ENCODE measurements at regions not wholly inside any gene's neighbourhood (a gene's known extent, or its start where the extent isn't known, plus 50 kb on each side); places are given as distances from the start of the nearest gene placed in this dataset.
A peak's percentile ranks its signal among the peaks of the same experiment; 100 is the strongest.

GRCh38 chr2:48210189-48210588 is 104.3 kb upstream of the FOXN2 start:
- Histone ChIP-seq H3K36me3 (ENCODE audit: control insufficient read depth, insufficient read depth, low read length) (no peaks in the 10 kb centered on the region), H3K27me3 (ENCODE audit: control insufficient read depth, insufficient read depth, low read length) (no peaks in the 10 kb centered on the region), H3K9ac (ENCODE audit: insufficient read depth, low read length) (no peak overlapping the region), H3K27ac (ENCODE audit: insufficient read depth, low read length) (no peak overlapping the region), H2AFZ (ENCODE audit: low read length) (no peak overlapping the region), H3K4me1 (ENCODE audit: control insufficient read depth, extremely low read depth, insufficient read depth, low read length) (peaks cover 2% of the 10 kb centered on the region), H4K20me1 (ENCODE audit: control insufficient read depth, extremely low read depth, insufficient read depth, low read length) (no peaks in the 10 kb centered on the region), H3K4me2 (ENCODE audit: extremely low read depth, insufficient read depth, low read length) (no peak overlapping the region), H3K4me3 (replicated peaks in 1 of 4; ENCODE audit: control extremely low read depth in 1 of 4, insufficient read depth in 1 of 4, low read depth in 3 of 4, low read length in 4 of 4) (no peak overlapping the region), H3K9me3 (ENCODE audit: control insufficient read depth, insufficient read depth, low read depth, low read length) (no peaks in the 10 kb centered on the region), H3K79me2 (ENCODE audit: control insufficient read depth, insufficient read depth, low read length) (no peaks in the 10 kb centered on the region)
- DNase-seq (ENCODE audit: low read depth in 2 of 2) = no peak
- TF ChIP-seq, protein P1, sequence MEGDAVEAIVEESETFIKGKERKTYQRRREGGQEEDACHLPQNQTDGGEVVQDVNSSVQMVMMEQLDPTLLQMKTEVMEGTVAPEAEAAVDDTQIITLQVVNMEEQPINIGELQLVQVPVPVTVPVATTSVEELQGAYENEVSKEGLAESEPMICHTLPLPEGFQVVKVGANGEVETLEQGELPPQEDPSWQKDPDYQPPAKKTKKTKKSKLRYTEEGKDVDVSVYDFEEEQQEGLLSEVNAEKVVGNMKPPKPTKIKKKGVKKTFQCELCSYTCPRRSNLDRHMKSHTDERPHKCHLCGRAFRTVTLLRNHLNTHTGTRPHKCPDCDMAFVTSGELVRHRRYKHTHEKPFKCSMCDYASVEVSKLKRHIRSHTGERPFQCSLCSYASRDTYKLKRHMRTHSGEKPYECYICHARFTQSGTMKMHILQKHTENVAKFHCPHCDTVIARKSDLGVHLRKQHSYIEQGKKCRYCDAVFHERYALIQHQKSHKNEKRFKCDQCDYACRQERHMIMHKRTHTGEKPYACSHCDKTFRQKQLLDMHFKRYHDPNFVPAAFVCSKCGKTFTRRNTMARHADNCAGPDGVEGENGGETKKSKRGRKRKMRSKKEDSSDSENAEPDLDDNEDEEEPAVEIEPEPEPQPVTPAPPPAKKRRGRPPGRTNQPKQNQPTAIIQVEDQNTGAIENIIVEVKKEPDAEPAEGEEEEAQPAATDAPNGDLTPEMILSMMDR (conservative IDR thresholded peaks at IDR 0.05 in 1 of 2, IDR thresholded peaks at IDR 0.05 in 1 of 2; ENCODE audit: low read depth in 1 of 2, low read length in 2 of 2) = no peak
- no peak for TF ChIP-seq EZH2 (IDR thresholded peaks at IDR 0.05; ENCODE audit: low read length, missing control alignments)

DNA sequence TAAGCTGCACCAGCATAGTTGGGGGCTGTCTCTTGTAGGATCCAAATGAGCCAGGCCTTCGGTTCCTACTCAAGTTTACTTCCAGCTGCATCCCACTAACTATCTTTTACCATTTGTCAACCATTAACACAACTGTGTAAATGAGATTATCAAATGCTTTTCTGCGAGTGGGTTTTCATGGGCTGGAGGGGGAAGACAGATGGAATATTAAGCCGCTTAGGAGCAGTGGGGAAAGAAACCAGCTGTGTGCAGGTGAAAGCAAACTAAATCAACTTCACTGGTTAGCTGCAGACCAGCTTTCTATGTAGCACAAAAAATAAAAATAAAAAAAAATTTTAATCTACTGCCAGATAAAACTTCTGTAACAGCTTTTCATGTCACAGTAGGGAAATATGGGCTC is 100.8 kb upstream of the FOXN2 start:
- no peak for DNase-seq (ENCODE audit: low read depth in 2 of 2)
- H3K27ac ChIP-seq (ENCODE audit: insufficient read depth, low read length) = no peak overlapping the region
- H3K4me1 ChIP-seq (ENCODE audit: control insufficient read depth, extremely low read depth, insufficient read depth, low read length) = peaks cover 2% of the 10 kb centered on the region
- H4K20me1 ChIP-seq (ENCODE audit: control insufficient read depth, extremely low read depth, insufficient read depth, low read length) = no peaks in the 10 kb centered on the region
- H3K36me3 ChIP-seq (ENCODE audit: control insufficient read depth, insufficient read depth, low read length) = no peaks in the 10 kb centered on the region
- no peaks in the 10 kb centered on the region for H3K27me3 ChIP-seq (ENCODE audit: control insufficient read depth, insufficient read depth, low read length)
- no peak overlapping the region for H3K4me2 ChIP-seq (ENCODE audit: extremely low read depth, insufficient read depth, low read length)
- H3K79me2 ChIP-seq (ENCODE audit: control insufficient read depth, insufficient read depth, low read length) = no peaks in the 10 kb centered on the region
- TF ChIP-seq EZH2 (IDR thresholded peaks at IDR 0.05; ENCODE audit: low read length, missing control alignments) = no peak
- TF ChIP-seq, protein P1 (conservative IDR thresholded peaks at IDR 0.05 in 1 of 2, IDR thresholded peaks at IDR 0.05 in 1 of 2; ENCODE audit: low read depth in 1 of 2, low read length in 2 of 2) = no peak
- H3K4me3 ChIP-seq (replicated peaks in 1 of 4; ENCODE audit: control extremely low read depth in 1 of 4, insufficient read depth in 1 of 4, low read depth in 3 of 4, low read length in 4 of 4) = no peak overlapping the region
- no peak overlapping the region for H3K9ac ChIP-seq (ENCODE audit: insufficient read depth, low read length)
- no peak overlapping the region for H2AFZ ChIP-seq (ENCODE audit: low read length)
- no peaks in the 10 kb centered on the region for H3K9me3 ChIP-seq (ENCODE audit: control insufficient read depth, insufficient read depth, low read depth, low read length)

GRCh38 chr2:48218169-48218568 is 96.3 kb upstream of the FOXN2 start:
- H3K79me2 ChIP-seq (ENCODE audit: control insufficient read depth, insufficient read depth, low read length) = no peaks in the 10 kb centered on the region
- H4K20me1 ChIP-seq (ENCODE audit: control insufficient read depth, extremely low read depth, insufficient read depth, low read length) = no peaks in the 10 kb centered on the region
- TF ChIP-seq EZH2 (IDR thresholded peaks at IDR 0.05; ENCODE audit: low read length, missing control alignments) = no peak
- TF ChIP-seq, protein P1 (conservative IDR thresholded peaks at IDR 0.05 in 1 of 2, IDR thresholded peaks at IDR 0.05 in 1 of 2; ENCODE audit: low read depth in 1 of 2, low read length in 2 of 2) = no peak
- H3K27me3 ChIP-seq (ENCODE audit: control insufficient read depth, insufficient read depth, low read length) = no peaks in the 10 kb centered on the region
- DNase-seq (ENCODE audit: low read depth in 2 of 2) = peak in 1 of 2 donors; percentile 18
- H2AFZ ChIP-seq (ENCODE audit: low read length) = no peak overlapping the region
- no peak overlapping the region for H3K4me3 ChIP-seq (replicated peaks in 1 of 4; ENCODE audit: control extremely low read depth in 1 of 4, insufficient read depth in 1 of 4, low read depth in 3 of 4, low read length in 4 of 4)
- no peaks in the 10 kb centered on the region for H3K4me1 ChIP-seq (ENCODE audit: control insufficient read depth, extremely low read depth, insufficient read depth, low read length)
- no peak overlapping the region for H3K4me2 ChIP-seq (ENCODE audit: extremely low read depth, insufficient read depth, low read length)
- H3K27ac ChIP-seq (ENCODE audit: insufficient read depth, low read length) = no peak overlapping the region
- H3K9ac ChIP-seq (ENCODE audit: insufficient read depth, low read length) = no peak overlapping the region
- no peaks in the 10 kb centered on the region for H3K36me3 ChIP-seq (ENCODE audit: control insufficient read depth, insufficient read depth, low read length)
- H3K9me3 ChIP-seq (ENCODE audit: control insufficient read depth, insufficient read depth, low read depth, low read length) = no peaks in the 10 kb centered on the region
